ENCODE measurements at regions not wholly inside any gene's neighbourhood (a gene's known extent, or its start where the extent isn't known, plus 50 kb on each side); places are given as distances from the start of the nearest gene placed in this dataset.

DNA sequence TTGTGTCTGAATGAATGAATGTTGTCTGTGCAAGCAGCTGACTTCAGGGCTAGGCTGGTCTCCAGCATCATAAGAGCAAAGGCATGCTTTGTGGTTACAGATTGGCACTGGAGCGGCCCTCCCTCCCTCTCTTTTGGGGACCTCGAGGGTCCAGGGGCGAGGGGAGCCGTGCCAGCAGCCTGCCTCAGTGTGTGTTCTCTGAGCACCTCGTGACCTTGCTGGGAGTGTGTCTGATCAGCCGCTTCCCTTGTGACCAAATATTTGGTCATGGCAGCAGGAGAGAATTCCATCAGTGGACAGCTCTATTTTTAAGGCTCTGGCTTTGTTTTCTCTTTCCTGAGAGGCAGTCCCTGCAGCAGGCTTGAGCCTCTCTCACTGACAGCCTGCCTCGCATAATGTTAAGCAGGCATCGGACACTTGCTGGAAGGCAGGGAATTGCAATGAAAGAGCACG, 329.7 kb downstream of the UQCRFS1 start:
- intact Hi-C loops (cut with micrococcal nuclease; ENCODE audit: unreplicated experiment): no loop called here
- CTCF ChIA-PET: no interaction called here
- H3K36me3 ChIP-seq (ENCODE audit: low read depth): no peaks in the 10 kb centered on the region

GRCh38 chr19:28882818-28883217, 330.1 kb downstream of the UQCRFS1 start:
- Histone ChIP-seq H2AFZ (no peak overlapping the region), H3K9me2 (ENCODE audit: insufficient read depth) (no peaks in the 10 kb centered on the region), H3K27ac (no peak overlapping the region), H3K27me3 (ENCODE audit: insufficient read depth, low read depth) (peaks cover 61% of the 10 kb centered on the region), H4K20me1 (ENCODE audit: insufficient read depth) (no peaks in the 10 kb centered on the region; the same call in 1 of the 2 replicates), H3K36me3 (ENCODE audit: low read depth) (no peaks in the 10 kb centered on the region), H3K4me1 (replicated peaks; ENCODE audit: insufficient read depth) (no peaks in the 10 kb centered on the region), H3F3A (ENCODE audit: insufficient read depth, low read depth) (no peaks in the 10 kb centered on the region), H3K9me3 (ENCODE audit: insufficient read depth, low read depth) (no peaks in the 10 kb centered on the region), H3K79me2 (ENCODE audit: low read depth) (no peaks in the 10 kb centered on the region), H3K4me3 (no peak overlapping the region), H3K4me2 (no peak overlapping the region)
- intact Hi-C loops (cut with micrococcal nuclease; ENCODE audit: unreplicated experiment): no loop called here
- POLR2A ChIA-PET (ENCODE audit: unreplicated experiment): no interaction called here
- CTCF ChIA-PET: no interaction called here
- no TSS peak for BruUV-seq (replicated peaks)
- no peak for DNase-seq
- TF ChIP-seq EZH2 (IDR thresholded peaks at IDR 0.05; ENCODE audit: low read depth): no peak
- TF ChIP-seq, protein P1, sequence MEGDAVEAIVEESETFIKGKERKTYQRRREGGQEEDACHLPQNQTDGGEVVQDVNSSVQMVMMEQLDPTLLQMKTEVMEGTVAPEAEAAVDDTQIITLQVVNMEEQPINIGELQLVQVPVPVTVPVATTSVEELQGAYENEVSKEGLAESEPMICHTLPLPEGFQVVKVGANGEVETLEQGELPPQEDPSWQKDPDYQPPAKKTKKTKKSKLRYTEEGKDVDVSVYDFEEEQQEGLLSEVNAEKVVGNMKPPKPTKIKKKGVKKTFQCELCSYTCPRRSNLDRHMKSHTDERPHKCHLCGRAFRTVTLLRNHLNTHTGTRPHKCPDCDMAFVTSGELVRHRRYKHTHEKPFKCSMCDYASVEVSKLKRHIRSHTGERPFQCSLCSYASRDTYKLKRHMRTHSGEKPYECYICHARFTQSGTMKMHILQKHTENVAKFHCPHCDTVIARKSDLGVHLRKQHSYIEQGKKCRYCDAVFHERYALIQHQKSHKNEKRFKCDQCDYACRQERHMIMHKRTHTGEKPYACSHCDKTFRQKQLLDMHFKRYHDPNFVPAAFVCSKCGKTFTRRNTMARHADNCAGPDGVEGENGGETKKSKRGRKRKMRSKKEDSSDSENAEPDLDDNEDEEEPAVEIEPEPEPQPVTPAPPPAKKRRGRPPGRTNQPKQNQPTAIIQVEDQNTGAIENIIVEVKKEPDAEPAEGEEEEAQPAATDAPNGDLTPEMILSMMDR (conservative IDR thresholded peaks at IDR 0.05): no peak

More for the DNA sequence above, 329.7 kb downstream of the UQCRFS1 start:
- no peaks in the 10 kb centered on the region for H3K9me2 ChIP-seq (ENCODE audit: insufficient read depth)
- DNase-seq: no peak
- H3K4me2 ChIP-seq: no peak overlapping the region
- H2AFZ ChIP-seq: no peak overlapping the region
- H3K79me2 ChIP-seq (ENCODE audit: low read depth): no peaks in the 10 kb centered on the region
- no peak overlapping the region for H3K4me3 ChIP-seq
- no peak overlapping the region for H3K27ac ChIP-seq
- H3K9me3 ChIP-seq (ENCODE audit: insufficient read depth, low read depth): no peaks in the 10 kb centered on the region
- no peaks in the 10 kb centered on the region for H3K4me1 ChIP-seq (replicated peaks; ENCODE audit: insufficient read depth)
- no peaks in the 10 kb centered on the region for H3F3A ChIP-seq (ENCODE audit: insufficient read depth, low read depth)
- no peak for TF ChIP-seq EZH2 (IDR thresholded peaks at IDR 0.05; ENCODE audit: low read depth)
- TF ChIP-seq, protein P1 (conservative IDR thresholded peaks at IDR 0.05): no peak
- H4K20me1 ChIP-seq (ENCODE audit: insufficient read depth): no peaks in the 10 kb centered on the region; the same call in 1 of the 2 replicates
- peaks cover 61% of the 10 kb centered on the region for H3K27me3 ChIP-seq (ENCODE audit: insufficient read depth, low read depth)
- POLR2A ChIA-PET (ENCODE audit: unreplicated experiment): no interaction called here
- no TSS peak for BruUV-seq (replicated peaks)

DNA sequence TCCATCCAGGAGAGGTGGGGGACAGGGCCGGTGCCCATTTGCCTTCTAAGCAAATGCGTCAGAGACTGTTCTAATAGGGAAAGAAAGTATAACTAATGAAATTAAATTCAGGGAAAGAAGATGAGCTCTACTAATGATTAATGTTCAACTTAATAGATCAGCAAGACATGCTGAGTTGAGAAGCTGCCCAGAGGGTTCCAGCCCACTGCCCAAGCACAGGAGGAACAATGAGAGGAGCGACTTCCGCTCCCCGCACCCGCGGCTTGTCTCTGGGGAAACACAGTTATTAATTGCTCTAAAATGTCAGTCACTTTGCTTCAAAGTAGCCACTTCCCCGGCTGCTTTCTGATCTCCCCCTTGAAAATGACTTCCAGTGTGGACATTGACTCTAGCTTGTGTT, 331.3 kb downstream of the UQCRFS1 start:
- no peak for DNase-seq
- Histone ChIP-seq H2AFZ (no peak overlapping the region), H4K20me1 (ENCODE audit: insufficient read depth) (no peaks in the 10 kb centered on the region; the same call in 1 of the 2 replicates), H3K27me3 (ENCODE audit: insufficient read depth, low read depth) (peaks cover 61% of the 10 kb centered on the region), H3K4me1 (replicated peaks; ENCODE audit: insufficient read depth) (no peaks in the 10 kb centered on the region), H3K9me3 (ENCODE audit: insufficient read depth, low read depth) (no peaks in the 10 kb centered on the region), H3K4me3 (no peak overlapping the region), H3K4me2 (no peak overlapping the region), H3K9me2 (ENCODE audit: insufficient read depth) (no peaks in the 10 kb centered on the region), H3K27ac (no peak overlapping the region), H3K36me3 (ENCODE audit: low read depth) (no peaks in the 10 kb centered on the region), H3F3A (ENCODE audit: insufficient read depth, low read depth) (no peaks in the 10 kb centered on the region), H3K79me2 (ENCODE audit: low read depth) (no peaks in the 10 kb centered on the region)
- ChIA-PET CTCF (no interaction called here), POLR2A (ENCODE audit: unreplicated experiment) (no interaction called here)
- intact Hi-C loops (cut with micrococcal nuclease; ENCODE audit: unreplicated experiment): no loop called here
- BruUV-seq (replicated peaks): no TSS peak
- TF ChIP-seq, protein P1 (conservative IDR thresholded peaks at IDR 0.05): no peak
- no peak for TF ChIP-seq EZH2 (IDR thresholded peaks at IDR 0.05; ENCODE audit: low read depth)

Data from PC-9 (cell line).